GM21367 (cell line): ENCODE measurements at regions not wholly inside any gene's neighbourhood (a gene's known extent, or its start where the extent isn't known, plus 50 kb on each side); places are given as distances from the start of the nearest gene placed in this dataset.

Source experiments
- ATAC-seq: cut with Tn5 transposase; IDR thresholded peaks from one replicate; pipeline ENCODE4 v1.9.1; 2021; ENCODE audit not compliant: unreplicated experiment

DNA sequence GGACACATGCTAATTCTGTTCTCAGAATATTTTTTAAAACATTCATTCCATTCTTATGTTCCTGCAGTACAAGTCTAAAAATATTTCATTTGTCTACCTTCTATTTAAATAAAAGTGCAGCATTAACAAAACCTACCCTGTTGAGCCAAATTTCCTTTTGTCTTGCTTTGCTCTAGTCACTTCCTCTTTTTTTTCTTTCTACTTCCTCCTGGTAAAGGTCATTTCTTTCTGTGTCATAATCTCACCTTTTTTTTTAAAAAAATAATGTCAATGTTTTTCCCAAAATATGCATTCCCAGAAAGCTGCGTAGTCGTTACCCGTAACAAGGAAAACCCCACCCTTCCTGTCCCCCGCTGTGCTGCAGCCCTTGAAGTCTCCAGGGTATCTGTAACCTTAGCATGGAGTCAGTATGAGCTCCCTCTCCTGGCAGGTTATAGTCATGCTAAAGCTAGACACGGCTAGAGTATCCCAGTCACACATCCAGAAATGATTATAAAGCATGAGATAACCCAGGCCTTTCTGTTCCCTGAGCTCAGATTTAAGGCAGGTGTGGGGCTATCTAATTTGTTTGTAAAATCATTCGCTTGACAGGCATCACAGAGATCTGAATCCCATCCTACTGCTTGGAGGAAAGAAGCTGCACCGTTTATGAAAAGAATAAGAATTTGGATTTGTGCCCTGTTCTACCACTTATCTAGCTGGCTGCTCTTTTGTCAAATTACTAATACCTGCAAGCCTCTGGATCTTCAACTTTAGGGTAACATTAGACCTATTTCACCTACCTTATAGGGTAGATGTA lies 51.1 kb upstream of the EED start:
- ATAC-seq = peak; percentile 87

- peak; percentile 16 for ATAC-seq
These were observed 51.9 kb upstream of the EED start for GRCh38 chr11:86192519-86193257.

GRCh38 chr11:86191874-86192273 lies 52.7 kb upstream of the EED start:
- ATAC-seq = no peak

DNA sequence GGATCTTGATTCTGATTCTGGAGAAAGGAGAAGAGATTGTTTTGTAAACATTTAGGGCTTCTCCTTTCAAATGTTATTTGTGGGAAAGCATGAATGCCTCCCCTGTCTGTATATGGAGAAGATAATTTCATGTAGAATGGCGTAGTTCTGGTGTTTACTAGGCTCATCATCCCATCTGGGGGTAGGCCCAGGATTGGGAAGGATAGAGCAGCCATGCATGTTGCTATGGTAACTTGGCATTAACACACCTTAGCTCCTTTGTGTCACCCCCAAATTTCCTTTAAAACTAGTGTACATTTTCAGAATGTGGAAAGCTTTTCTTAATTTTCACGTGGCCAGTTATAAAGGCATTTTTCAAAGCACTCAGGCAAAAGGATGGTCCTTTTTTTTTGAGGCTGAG lies 57.5 kb upstream of the EED start:
- no peak for ATAC-seq

DNA sequence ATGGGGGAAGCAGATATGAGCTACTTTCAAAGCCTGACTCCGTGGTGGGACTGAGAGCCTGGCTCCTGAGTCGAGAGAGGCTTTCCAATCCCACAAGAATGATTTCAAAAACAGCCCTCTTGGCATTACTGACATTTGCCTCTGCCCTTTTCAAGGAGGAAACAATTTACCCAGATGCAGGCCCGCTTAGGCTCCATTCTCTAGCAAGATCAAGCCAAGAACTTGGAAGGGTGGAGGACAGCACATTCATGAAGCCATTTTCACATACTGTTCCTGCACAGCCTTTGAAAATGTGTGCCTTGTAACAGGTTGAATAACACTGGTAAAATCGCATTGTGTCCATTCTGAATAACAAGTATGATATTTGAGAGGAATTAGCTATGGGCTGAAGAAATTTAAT lies 58.2 kb upstream of the EED start:
- ATAC-seq = no peak

GRCh38 chr11:86185381-86185750 lies 59.2 kb upstream of the EED start:
- ATAC-seq = no peak

DNA sequence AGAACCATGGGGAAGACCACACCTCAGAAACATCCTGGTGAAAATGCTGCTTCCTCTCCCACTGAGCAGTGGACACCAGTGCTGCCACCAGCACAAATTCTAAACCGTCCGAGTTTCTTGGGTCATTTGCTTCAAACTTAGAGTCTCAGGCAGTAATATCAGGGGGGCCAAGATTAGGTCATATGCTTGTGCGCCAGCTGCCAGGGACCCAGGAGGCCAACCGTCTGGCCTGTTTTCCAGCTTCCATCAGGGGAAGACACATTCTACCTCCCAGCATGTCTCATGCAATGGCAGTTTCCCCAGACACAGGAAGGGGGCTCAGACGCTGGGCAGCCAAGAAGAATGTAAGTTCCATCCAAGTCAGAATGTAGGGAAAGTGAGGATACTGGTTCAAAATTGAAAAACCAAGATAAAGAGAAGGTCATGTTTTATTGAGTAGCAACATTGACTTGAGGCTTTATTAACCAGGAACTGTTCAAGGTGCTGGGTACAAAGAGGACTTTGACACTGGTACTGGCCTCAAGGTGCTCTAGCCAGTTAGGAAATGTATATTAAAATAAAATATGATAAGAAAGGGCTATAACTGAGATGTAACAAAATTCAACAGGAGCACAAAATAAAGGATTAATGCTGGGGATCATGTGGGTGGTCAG lies 59.7 kb upstream of the EED start:
- ATAC-seq = no peak

DNA sequence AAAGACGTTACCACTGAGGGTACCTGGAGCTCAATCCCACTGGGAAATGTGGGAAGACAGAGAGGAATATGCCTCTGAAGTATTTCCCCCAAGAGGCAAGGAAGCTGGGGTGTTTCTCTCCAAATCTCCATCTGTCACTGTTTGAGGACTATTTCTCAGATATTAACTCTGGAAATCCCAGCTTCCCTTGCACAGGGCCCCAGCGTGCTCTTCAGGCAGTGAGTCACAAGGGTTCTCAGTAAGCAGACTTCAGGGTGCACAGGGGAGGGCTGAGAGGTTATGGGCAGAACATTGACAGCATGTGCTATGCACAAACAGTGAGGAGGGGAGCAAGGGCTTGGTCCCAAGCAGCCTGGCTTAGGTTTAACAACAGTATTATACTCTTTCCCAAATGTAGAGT lies 60.9 kb upstream of the EED start:
- no peak for ATAC-seq

DNA sequence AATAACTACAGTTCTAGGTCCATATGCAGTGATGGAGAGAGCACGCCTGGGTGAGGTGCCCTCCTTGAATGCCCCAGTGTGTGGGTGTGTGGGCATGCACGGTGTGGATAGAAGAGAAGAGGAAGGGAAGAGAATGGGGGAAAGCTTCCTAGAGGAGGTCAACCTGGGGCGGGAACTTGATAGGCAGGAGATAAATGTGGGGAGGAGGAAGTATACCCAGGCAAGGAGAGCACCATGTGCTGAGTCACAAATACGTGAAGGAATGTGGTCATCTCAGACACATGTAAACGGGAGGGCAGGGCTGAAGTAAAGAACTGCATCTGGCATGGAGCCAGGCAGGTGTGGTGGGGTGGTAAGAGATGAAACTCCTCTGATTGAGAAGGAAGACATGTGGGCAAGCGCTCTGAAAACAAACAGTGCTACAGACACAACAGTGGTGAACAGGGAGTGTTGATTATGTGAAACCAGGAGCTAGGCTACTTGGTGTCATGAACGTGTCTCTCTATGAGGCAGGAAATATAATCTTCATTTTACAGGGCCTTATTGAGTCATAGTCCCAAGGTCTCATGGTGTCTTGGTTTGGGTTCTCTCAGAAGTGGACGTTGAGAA lies 61.5 kb upstream of the EED start:
- ATAC-seq = peak; percentile 80

GRCh38 chr11:86181379-86181778 lies 63.2 kb upstream of the EED start:
- no peak for ATAC-seq

- no peak for ATAC-seq
These were observed 63.7 kb upstream of the EED start for GRCh38 chr11:86180851-86181250.

- ATAC-seq = no peak
These were observed 64.1 kb upstream of the EED start for GRCh38 chr11:86180423-86180822.

GRCh38 chr11:86179646-86180064 lies 64.9 kb upstream of the EED start:
- ATAC-seq = no peak

GRCh38 chr11:86177302-86177701 lies 67.3 kb upstream of the EED start:
- ATAC-seq = no peak

- ATAC-seq = peak; percentile 45
These were observed 68.2 kb upstream of the EED start for GRCh38 chr11:86176165-86176884.

- no peak for ATAC-seq
These were observed 68.9 kb upstream of the EED start for GRCh38 chr11:86175626-86176025.

DNA sequence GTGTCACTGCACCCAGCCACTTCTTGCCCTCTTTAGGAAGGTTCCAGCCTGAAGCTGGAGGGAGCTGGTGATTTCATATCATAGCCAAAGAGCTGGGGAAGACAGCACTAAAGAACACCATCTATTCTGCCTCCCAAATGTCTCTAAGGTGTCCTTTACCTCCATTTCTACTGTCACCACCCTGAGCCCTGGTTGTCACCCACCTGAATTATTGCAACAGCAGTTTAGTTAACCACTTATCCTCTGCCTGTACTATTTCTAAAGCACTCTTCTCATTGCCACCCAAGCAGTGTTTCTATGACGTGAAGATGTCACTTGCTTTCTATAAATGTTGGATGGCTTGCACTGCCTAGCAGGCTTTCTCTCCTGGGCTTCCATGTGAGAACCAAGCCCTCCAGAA lies 69.4 kb upstream of the EED start:
- no peak for ATAC-seq

GRCh38 chr11:86174101-86175046 lies 70.2 kb upstream of the EED start:
- no peak for ATAC-seq

GRCh38 chr11:86172894-86173293 lies 71.7 kb upstream of the EED start:
- no peak for ATAC-seq

DNA sequence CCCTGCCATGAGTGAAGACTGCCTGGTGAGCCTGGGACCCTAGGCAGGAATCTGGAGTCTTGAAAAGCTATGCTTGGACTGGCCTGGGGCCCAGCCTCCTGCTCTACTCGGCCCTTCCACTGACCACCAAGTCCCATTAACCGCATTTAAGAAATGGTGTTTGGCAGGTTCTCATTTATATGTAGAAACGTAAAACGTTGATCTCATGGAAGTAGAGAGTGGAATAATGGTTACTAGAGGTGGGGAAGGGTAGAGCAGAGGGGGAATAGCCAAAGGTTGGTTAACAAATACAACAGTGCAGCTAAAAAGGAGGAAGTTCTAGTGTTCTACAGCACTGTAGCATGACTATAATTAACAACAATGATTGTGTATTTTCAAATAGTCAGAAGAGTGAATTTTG lies 72.9 kb upstream of the EED start:
- ATAC-seq = no peak
